ENCODE measurements at regions not wholly inside any gene's neighbourhood (a gene's known extent, or its start where the extent isn't known, plus 50 kb on each side); places are given as distances from the start of the nearest gene placed in this dataset.

DNA sequence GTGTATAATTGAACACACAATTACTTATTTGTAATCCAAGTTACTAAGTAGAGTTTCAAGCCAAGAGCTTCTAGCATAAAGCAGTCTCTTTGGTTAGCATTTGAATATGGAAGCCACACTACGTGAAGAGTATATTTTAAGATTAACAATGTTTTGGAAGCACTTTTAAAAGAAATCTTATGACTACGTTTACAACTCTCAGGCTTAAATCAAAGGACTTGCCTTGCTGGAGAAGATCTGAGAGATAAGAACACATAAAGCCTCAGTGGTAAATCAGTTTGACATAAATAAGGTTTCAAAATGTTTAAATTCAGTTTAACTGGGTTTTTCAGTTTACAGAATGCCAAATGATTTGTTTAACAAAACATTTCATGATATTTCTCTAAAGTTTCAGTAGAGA is 161.9 kb upstream of the PDE3A start:
- H3K27me3 Mint-ChIP-seq (ENCODE audit: insufficient read depth): peaks cover 2% of the 10 kb centered on the region; the same call in 1 of the 2 replicates
- no peak overlapping the region for H3K27ac Mint-ChIP-seq
- H3K4me3 Mint-ChIP-seq: no peak overlapping the region
- TF ChIP-seq CTCF (IDR thresholded peaks at IDR 0.05): no peak
- peaks cover 24% of the 10 kb centered on the region for H3K9me3 Mint-ChIP-seq
- no peaks in the 10 kb centered on the region for H3K36me3 Mint-ChIP-seq (ENCODE audit: low read depth)
- no peaks in the 10 kb centered on the region for H3K4me1 Mint-ChIP-seq (ENCODE audit: low read depth)
- no peak for DNase-seq

DNA sequence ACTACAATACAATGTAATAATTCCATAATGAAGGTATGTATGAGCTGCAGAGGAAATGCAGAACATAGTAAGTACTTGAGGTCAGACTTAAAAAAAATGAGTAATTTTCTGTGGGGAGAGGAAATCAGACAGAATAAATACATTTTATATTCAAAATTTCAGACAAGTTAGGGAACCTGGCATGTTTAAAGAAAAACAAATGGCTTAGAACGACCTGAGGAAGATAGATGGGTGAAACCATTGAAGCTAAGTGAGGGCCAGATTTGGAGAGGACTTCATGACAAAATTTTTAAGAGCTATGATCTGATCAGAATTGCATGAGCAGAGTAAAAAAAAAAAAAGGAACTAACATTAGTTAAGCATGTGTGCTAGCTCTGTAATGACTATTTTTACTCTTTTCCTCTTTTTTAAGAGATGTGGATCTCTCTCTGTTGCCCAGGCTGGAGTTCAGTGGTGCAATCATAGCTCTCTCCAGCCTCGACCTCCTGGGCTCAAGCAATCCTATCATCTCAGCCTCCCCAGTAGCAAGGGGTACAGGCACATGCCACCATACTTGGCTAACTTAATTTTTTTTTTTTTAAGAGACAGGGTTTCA is 157.6 kb upstream of the PDE3A start:
- H3K9me3 Mint-ChIP-seq: peaks cover 27% of the 10 kb centered on the region
- H3K4me1 Mint-ChIP-seq (ENCODE audit: low read depth): no peaks in the 10 kb centered on the region; the same call in 1 of the 2 replicates
- peaks cover 2% of the 10 kb centered on the region; the same call in 1 of the 2 replicates for H3K27me3 Mint-ChIP-seq (ENCODE audit: insufficient read depth)
- no peak for TF ChIP-seq CTCF (IDR thresholded peaks at IDR 0.05)
- no peaks in the 10 kb centered on the region for H3K36me3 Mint-ChIP-seq (ENCODE audit: low read depth)
- H3K27ac Mint-ChIP-seq: no peak overlapping the region
- no peak overlapping the region for H3K4me3 Mint-ChIP-seq
- no peak for DNase-seq

DNA sequence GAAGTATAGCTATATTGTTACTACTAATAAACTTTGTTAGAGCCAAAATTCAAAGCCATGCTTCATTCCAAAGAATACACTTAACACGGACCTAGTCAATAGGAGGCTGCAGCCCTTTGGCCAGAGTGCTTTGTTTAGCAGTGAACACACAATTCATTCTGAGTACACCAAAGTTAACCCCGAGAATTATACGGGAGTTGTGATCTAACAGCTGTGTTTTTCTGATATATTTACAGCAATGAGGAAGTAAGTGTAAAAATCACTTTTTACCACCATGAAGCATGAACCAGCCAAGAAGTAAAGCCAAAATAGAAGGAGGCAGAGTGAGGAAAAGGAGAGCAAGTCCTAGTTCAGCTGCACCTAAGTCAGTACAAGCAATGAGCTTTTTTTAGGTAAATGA is 156.8 kb upstream of the PDE3A start:
- peaks cover 2% of the 10 kb centered on the region; the same call in 1 of the 2 replicates for H3K27me3 Mint-ChIP-seq (ENCODE audit: insufficient read depth)
- no peak for TF ChIP-seq CTCF (IDR thresholded peaks at IDR 0.05)
- H3K9me3 Mint-ChIP-seq: peaks cover 32% of the 10 kb centered on the region
- no peak overlapping the region for H3K27ac Mint-ChIP-seq
- no peaks in the 10 kb centered on the region; the same call in 1 of the 2 replicates for H3K4me1 Mint-ChIP-seq (ENCODE audit: low read depth)
- no peaks in the 10 kb centered on the region for H3K36me3 Mint-ChIP-seq (ENCODE audit: low read depth)
- DNase-seq: no peak
- H3K4me3 Mint-ChIP-seq: no peak overlapping the region

DNA sequence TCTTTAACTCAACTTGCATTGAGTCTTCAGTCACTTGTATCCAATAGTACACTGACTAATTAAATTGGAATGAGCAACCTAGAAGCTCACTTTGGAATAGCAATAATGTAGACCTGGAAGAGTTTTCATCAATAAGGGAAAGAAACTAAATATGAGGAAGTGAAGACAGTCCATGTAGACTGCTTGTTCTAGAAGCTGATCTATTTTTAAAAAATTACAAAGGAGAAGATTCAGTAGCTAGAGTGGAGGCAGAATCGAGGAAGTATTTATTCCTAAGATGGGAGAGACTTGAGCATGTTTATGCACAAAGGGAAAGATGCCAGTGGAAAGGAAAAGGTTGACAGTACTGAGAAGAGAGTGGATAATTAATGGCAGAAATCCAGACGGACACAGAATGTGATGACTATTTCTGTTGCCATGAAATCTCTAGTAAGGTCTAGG is 156.3 kb upstream of the PDE3A start:
- Mint-ChIP-seq H3K4me1 (ENCODE audit: low read depth) (no peaks in the 10 kb centered on the region; the same call in 1 of the 2 replicates), H3K9me3 (peaks cover 35% of the 10 kb centered on the region), H3K27me3 (ENCODE audit: insufficient read depth) (peaks cover 2% of the 10 kb centered on the region; the same call in 1 of the 2 replicates), H3K4me3 (no peak overlapping the region), H3K36me3 (ENCODE audit: low read depth) (no peaks in the 10 kb centered on the region), H3K27ac (no peak overlapping the region)
- DNase-seq: no peak
- TF ChIP-seq CTCF (IDR thresholded peaks at IDR 0.05): no peak

DNA sequence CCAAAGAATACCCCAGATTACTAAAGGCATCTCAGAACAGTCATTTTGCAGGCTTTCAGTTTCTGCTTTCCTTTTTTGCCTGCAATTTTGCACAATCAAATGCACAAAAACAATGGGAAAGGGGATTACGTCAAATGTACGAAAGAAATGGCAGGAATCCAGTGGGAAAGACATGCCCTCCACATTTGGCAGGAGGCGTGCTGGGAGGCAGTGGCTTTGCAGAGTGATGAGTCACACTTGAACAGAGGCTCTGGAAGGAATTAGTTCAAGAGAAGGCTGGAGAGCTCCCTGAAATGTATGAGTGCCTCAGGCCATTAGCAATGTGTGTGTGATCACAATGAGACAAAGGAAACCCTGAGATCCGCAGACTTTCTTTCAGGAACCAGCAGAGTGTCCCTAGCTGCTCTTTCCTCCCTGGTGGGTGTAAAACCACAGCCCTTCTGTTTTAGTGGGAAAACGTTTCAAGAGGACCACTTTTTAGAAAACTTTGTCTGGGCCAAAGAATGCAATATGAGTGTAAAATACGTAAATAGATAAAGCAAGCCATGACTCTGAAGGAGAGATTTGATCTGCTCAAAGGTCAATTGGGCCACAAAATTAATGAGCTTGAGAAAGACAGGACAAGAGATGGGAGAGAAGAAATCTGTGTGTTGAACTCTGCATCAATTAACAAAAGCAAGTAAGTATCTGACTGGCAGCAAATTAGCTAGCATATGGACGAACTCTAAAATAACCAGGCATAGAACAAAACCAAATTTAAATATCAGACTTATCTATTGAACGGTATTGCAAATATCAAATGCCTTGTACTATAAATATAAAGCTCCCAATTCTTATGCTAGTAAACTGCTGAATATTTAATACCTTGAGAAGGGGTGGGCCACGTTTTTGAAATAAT is 155.4 kb upstream of the PDE3A start:
- TF ChIP-seq CTCF (IDR thresholded peaks at IDR 0.05): no peak
- H3K9me3 Mint-ChIP-seq: peaks cover 44% of the 10 kb centered on the region
- peak; percentile 78 for DNase-seq
- H3K4me3 Mint-ChIP-seq: no peak overlapping the region
- no peaks in the 10 kb centered on the region for H3K36me3 Mint-ChIP-seq (ENCODE audit: low read depth)
- H3K27ac Mint-ChIP-seq: no peak overlapping the region
- peaks cover 2% of the 10 kb centered on the region; the same call in 1 of the 2 replicates for H3K27me3 Mint-ChIP-seq (ENCODE audit: insufficient read depth)
- H3K4me1 Mint-ChIP-seq (ENCODE audit: low read depth): no peaks in the 10 kb centered on the region; the same call in 1 of the 2 replicates
